ENCODE measurements at regions not wholly inside any gene's neighbourhood (a gene's known extent, or its start where the extent isn't known, plus 50 kb on each side); places are given as distances from the start of the nearest gene placed in this dataset.

DNA sequence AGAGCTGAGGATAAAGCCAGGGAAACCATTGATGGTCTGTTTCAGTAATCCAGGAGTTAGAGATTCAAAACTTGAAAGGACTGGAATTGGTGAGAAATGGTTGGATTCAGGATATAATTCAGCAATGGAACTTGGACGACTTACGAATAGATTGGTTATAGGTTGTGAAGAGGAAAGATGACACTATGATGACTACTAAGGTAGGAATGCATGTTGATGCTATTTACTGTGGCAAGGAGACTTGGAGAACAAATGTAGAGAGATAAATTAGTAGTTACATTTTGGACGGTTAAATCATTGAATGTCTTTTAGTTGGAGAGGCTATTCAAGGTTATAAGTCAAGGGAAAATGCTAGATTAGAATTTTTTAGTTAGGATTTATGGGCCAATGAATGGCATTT is 365.4 kb upstream of the TECRL start:
- no peak for TF ChIP-seq EZH2 (IDR thresholded peaks at IDR 0.05; ENCODE audit: borderline replicate concordance, insufficient read depth, low read depth, low read length, poor library complexity, severe bottlenecking)
- TF ChIP-seq, protein P1, sequence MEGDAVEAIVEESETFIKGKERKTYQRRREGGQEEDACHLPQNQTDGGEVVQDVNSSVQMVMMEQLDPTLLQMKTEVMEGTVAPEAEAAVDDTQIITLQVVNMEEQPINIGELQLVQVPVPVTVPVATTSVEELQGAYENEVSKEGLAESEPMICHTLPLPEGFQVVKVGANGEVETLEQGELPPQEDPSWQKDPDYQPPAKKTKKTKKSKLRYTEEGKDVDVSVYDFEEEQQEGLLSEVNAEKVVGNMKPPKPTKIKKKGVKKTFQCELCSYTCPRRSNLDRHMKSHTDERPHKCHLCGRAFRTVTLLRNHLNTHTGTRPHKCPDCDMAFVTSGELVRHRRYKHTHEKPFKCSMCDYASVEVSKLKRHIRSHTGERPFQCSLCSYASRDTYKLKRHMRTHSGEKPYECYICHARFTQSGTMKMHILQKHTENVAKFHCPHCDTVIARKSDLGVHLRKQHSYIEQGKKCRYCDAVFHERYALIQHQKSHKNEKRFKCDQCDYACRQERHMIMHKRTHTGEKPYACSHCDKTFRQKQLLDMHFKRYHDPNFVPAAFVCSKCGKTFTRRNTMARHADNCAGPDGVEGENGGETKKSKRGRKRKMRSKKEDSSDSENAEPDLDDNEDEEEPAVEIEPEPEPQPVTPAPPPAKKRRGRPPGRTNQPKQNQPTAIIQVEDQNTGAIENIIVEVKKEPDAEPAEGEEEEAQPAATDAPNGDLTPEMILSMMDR (IDR thresholded peaks at IDR 0.05), result no peak

Data from B cell (primary cell).